Breast epithelium (tissue), 3 donors: ENCODE measurements at regions not wholly inside any gene's neighbourhood (a gene's known extent, or its start where the extent isn't known, plus 50 kb on each side); places are given as distances from the start of the nearest gene placed in this dataset.

Experiments used
- CTCF ChIP-seq, 3 donors: fragments of 450-650 bp; IDR thresholded peaks; one replicate each; pipeline ENCODE4 v1.5.1; 2016 to 2017; ENCODE audit warnings: antibody characterized with exemption in 3 of 3, mild to moderate bottlenecking in 3 of 3, moderate library complexity in 3 of 3
- POLR2A ChIP-seq: fragments of 450-650 bp; IDR thresholded peaks from one replicate; pipeline ENCODE4 v1.6.1; 2016; ENCODE audit warnings: antibody characterized with exemption, mild to moderate bottlenecking, moderate library complexity
- POLR2AphosphoS5 ChIP-seq, 3 donors: sonication (generic); formaldehyde crosslinking; IDR thresholded peaks; one replicate each; pipeline ENCODE4 v1.6.1; 2017; ENCODE audit warnings: antibody characterized with exemption in 3 of 3

GRCh38 chr20:11797156-11797555 is 120.5 kb upstream of the BTBD3 start:
- TF ChIP-seq CTCF (IDR thresholded peaks at IDR 0.05) = no peak
- TF ChIP-seq POLR2AphosphoS5 (IDR thresholded peaks at IDR 0.05) = no peak
- no peak for TF ChIP-seq POLR2A
